ENCODE measurements at regions not wholly inside any gene's neighbourhood (a gene's known extent, or its start where the extent isn't known, plus 50 kb on each side); places are given as distances from the start of the nearest gene placed in this dataset.

GRCh38 chr10:57017356-57018037, 656.4 kb upstream of the ZWINT start:
- no peak for DNase-seq (ENCODE audit: low read depth in 2 of 2)

- no peak for DNase-seq (ENCODE audit: low read depth in 2 of 2)
Measured at GRCh38 chr10:57015595-57016318, 654.7 kb upstream of the ZWINT start.

GRCh38 chr10:57015187-57015586, 654.1 kb upstream of the ZWINT start:
- DNase-seq (ENCODE audit: low read depth in 2 of 2): no peak

- DNase-seq (ENCODE audit: low read depth in 2 of 2): no peak
Measured at GRCh38 chr10:57014758-57015157, 653.7 kb upstream of the ZWINT start.

- no peak for DNase-seq (ENCODE audit: low read depth in 2 of 2)
Measured at GRCh38 chr10:57008189-57008588, 647.1 kb upstream of the ZWINT start.

- no peak for DNase-seq (ENCODE audit: low read depth in 2 of 2)
Measured at GRCh38 chr10:56991591-56992069, 630.6 kb upstream of the ZWINT start.

- no peak for DNase-seq (ENCODE audit: low read depth in 2 of 2)
Measured at GRCh38 chr10:56975513-56975912, 614.5 kb upstream of the ZWINT start.

GRCh38 chr10:56973766-56974165, 612.7 kb upstream of the ZWINT start:
- no peak for DNase-seq (ENCODE audit: low read depth in 2 of 2)

- no peak for DNase-seq (ENCODE audit: low read depth in 2 of 2)
Measured at GRCh38 chr10:56943221-56943755, 582.2 kb upstream of the ZWINT start.

- no peak for DNase-seq (ENCODE audit: low read depth in 2 of 2)
Measured at GRCh38 chr10:56934515-56934914, 573.5 kb upstream of the ZWINT start.

GRCh38 chr10:56928714-56929113, 567.7 kb upstream of the ZWINT start:
- no peak for DNase-seq (ENCODE audit: low read depth in 2 of 2)

- no peak for DNase-seq (ENCODE audit: low read depth in 2 of 2)
Measured at GRCh38 chr10:56927701-56928100, 566.6 kb upstream of the ZWINT start.

GRCh38 chr10:56920601-56921261, 559.7 kb upstream of the ZWINT start:
- DNase-seq (ENCODE audit: low read depth in 2 of 2): no peak

GRCh38 chr10:56912043-56912442, 551.0 kb upstream of the ZWINT start:
- no peak for DNase-seq (ENCODE audit: low read depth in 2 of 2)

GRCh38 chr10:56905051-56905450, 544.0 kb upstream of the ZWINT start:
- DNase-seq (ENCODE audit: low read depth in 2 of 2): no peak

GRCh38 chr10:56902554-56902953, 541.5 kb upstream of the ZWINT start:
- no peak for DNase-seq (ENCODE audit: low read depth in 2 of 2)

- DNase-seq (ENCODE audit: low read depth in 2 of 2): no peak
Measured at GRCh38 chr10:56895306-56895705, 534.2 kb upstream of the ZWINT start.

- no peak for DNase-seq (ENCODE audit: low read depth in 2 of 2)
Measured at GRCh38 chr10:56881218-56881617, 520.2 kb upstream of the ZWINT start.

- DNase-seq (ENCODE audit: low read depth in 2 of 2): no peak
Measured at GRCh38 chr10:56880606-56881005, 519.5 kb upstream of the ZWINT start.

- no peak for DNase-seq (ENCODE audit: low read depth in 2 of 2)
Measured at GRCh38 chr10:56874950-56875349, 513.9 kb upstream of the ZWINT start.

- no peak for DNase-seq (ENCODE audit: low read depth in 2 of 2)
Measured at GRCh38 chr10:56871160-56871668, 510.2 kb upstream of the ZWINT start.

GRCh38 chr10:56867236-56867635, 506.2 kb upstream of the ZWINT start:
- no peak for DNase-seq (ENCODE audit: low read depth in 2 of 2)

All from stimulated activated CD8-positive, alpha-beta memory T cell treated with anti-CD3 and anti-CD28 coated beads, Interleukin-15, amount 100 ng/mL, for 48 hours (primary cell).